Lung (tissue), 11 donors: ENCODE measurements at regions not wholly inside any gene's neighbourhood (a gene's known extent, or its start where the extent isn't known, plus 50 kb on each side); places are given as distances from the start of the nearest gene placed in this dataset.

ENCODE experiments used
- ATAC-seq: fragments of 200-7000 bp; cut with Tn5 transposase; one replicate; pipeline ENCODE4 v1.9.1; 2020; ENCODE audit warnings: moderate number of reproducible peaks; ENCODE audit not compliant: insufficient read depth, low FRiP score
- DNase-seq, 3 donors: peaks; one replicate each; pipeline ENCODE4 v3.0.0-alpha.2; 2013 to 2017
- H3K27ac ChIP-seq, 2 donors: one replicate each; pipeline ENCODE4 v1.5.1; 2013; ENCODE audit warnings: mild to moderate bottlenecking in 2 of 2, moderate library complexity in 2 of 2, control low read depth in 1 of 2, inconsistent platforms in 1 of 2, low read depth in 1 of 2, low read length in 1 of 2
- H3K27me3 ChIP-seq, 3 donors: one replicate each; pipeline ENCODE4 v1.5.1; 2013; ENCODE audit warnings: low read length in 2 of 3; ENCODE audit not compliant: control insufficient read depth in 3 of 3, insufficient read depth in 3 of 3
- H3K36me3 ChIP-seq, 4 donors: one replicate each; pipeline ENCODE4 v1.5.1; 2013; ENCODE audit warnings: low read length in 4 of 4, mild to moderate bottlenecking in 1 of 4, moderate library complexity in 1 of 4; ENCODE audit not compliant: control insufficient read depth in 4 of 4, insufficient read depth in 4 of 4
- H3K4me1 ChIP-seq, 5 donors: one replicate each; pipeline ENCODE4 v1.5.1; 2013; ENCODE audit warnings: low read length in 5 of 5, mild to moderate bottlenecking in 2 of 5, moderate library complexity in 1 of 5; ENCODE audit not compliant: control insufficient read depth in 5 of 5, insufficient read depth in 5 of 5
- H3K4me3 ChIP-seq: one replicate; pipeline ENCODE4 v1.5.1; 2013; ENCODE audit warnings: mild to moderate bottlenecking, control low read depth, moderate library complexity
- H3K9ac ChIP-seq, 2 donors: one replicate each; pipeline ENCODE4 v1.5.1; 2013; ENCODE audit warnings: low read length in 2 of 2, control low read depth in 1 of 2; ENCODE audit not compliant: insufficient read depth in 1 of 2
- H3K9me3 ChIP-seq, 4 donors: one replicate each; pipeline ENCODE4 v1.5.1; 2013; ENCODE audit warnings: low read length in 3 of 4, mild to moderate bottlenecking in 1 of 4, moderate library complexity in 1 of 4; ENCODE audit not compliant: control insufficient read depth in 4 of 4, insufficient read depth in 3 of 4
- CTCF ChIP-seq: IDR thresholded peaks from 2 replicates; pipeline ENCODE4 v1.5.1; 2012; ENCODE audit warnings: mild to moderate bottlenecking; ENCODE audit errors: control extremely low read depth, extremely low read depth
- WGBS, 2 donors: extraction: QIAGEN DNeasy Blood & Tissue Kit; methylation state at CpG; one replicate each; pipeline ENCODE4 v1.1.7; 2013; 5-methylcytosine and 5-hydroxymethylcytosine counted together
- donor health status: control.
- donor health status: control.
- donor health status: Bipolar disorder and iron deficiency.
- donor health status: healthy.
- donor health status: DM: yes; HTN: yes; CAD: no.

DNA sequence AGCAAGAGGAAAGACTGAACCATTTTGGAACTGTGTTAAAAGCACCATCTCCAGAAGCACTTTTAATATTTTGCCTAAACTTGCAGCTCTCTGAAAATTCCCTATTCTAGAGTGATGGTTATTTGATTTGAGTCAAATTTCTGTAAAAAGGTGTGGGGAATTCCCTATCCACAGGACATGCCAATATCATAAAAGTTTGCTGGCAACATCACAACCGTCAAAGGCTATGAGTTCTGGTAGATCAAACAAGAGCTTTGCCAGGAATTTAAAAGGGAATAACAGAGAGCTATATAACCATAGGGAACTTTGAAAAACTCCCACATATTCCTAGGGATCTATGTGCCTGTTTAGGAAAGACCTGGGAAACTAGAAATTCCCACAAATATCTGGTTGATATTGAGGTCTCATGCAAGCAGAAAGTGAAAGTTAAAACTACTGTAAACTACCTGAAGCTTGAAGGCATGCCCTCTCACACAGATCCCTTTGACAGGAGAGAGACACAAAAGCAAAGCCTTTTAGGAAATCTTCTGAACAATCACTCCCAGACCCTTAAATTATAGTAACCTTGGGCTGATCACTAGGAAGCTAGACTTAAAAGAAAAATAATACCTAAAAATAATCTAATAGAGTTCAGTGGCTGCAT lies 549.9 kb downstream of the ANXA1 start:
- WGBS, 2 donors, result 60 to 71% methylated on average over 1 of the region's 1 CpG
- no peak overlapping the region for H3K4me3 ChIP-seq
- H3K4me1 ChIP-seq, result no peaks in the 10 kb centered on the region
- no peak for TF ChIP-seq CTCF
- H3K9me3 ChIP-seq, result no peaks in the 10 kb centered on the region
- no peak overlapping the region for H3K27ac ChIP-seq
- no peak for DNase-seq
- no peaks in the 10 kb centered on the region for H3K36me3 ChIP-seq
- no peaks in the 10 kb centered on the region for H3K27me3 ChIP-seq
- ATAC-seq, result no peak
- H3K9ac ChIP-seq, result no peak overlapping the region

- ATAC-seq (no peak), DNase-seq (no peak)
- Histone ChIP-seq H3K9me3 (no peaks in the 10 kb centered on the region), H3K4me3 (no peak overlapping the region), H3K9ac (no peak overlapping the region), H3K36me3 (no peaks in the 10 kb centered on the region), H3K4me1 (no peaks in the 10 kb centered on the region), H3K27ac (no peak overlapping the region), H3K27me3 (no peaks in the 10 kb centered on the region)
- no peak for TF ChIP-seq CTCF
- 46 to 68% methylated on average over 1 of the region's 1 CpG for WGBS, 2 donors
These were observed 562.6 kb downstream of the ANXA1 start for GRCh38 chr9:73714294-73714693.

DNA sequence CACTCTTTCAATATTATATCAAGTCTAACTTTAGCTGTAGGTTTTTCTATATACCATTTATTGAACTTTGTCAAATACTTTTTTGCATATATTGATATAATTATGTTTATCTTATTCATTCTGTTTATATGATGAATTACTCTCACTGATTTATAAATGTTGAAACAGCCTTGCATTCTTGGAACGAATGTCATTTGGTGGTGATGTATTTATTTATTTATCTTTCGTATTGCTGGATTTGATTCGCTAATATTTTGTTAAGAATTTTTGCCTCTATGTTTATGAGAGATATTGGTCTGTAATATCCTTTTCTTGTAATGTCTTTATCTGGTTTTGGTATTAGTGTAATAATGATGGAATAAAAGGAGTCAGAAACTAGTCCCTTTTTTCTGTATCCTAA lies 563.9 kb downstream of the ANXA1 start:
- H3K27ac ChIP-seq, result no peak overlapping the region
- no peak overlapping the region for H3K9ac ChIP-seq
- no peaks in the 10 kb centered on the region for H3K4me1 ChIP-seq
- ATAC-seq, result no peak
- DNase-seq, result no peak
- TF ChIP-seq CTCF, result no peak
- H3K9me3 ChIP-seq, result no peaks in the 10 kb centered on the region
- no peaks in the 10 kb centered on the region for H3K27me3 ChIP-seq
- 86 to 95% methylated on average over 3 of the region's 3 CpGs for WGBS, 2 donors
- no peaks in the 10 kb centered on the region for H3K36me3 ChIP-seq
- H3K4me3 ChIP-seq, result no peak overlapping the region

DNA sequence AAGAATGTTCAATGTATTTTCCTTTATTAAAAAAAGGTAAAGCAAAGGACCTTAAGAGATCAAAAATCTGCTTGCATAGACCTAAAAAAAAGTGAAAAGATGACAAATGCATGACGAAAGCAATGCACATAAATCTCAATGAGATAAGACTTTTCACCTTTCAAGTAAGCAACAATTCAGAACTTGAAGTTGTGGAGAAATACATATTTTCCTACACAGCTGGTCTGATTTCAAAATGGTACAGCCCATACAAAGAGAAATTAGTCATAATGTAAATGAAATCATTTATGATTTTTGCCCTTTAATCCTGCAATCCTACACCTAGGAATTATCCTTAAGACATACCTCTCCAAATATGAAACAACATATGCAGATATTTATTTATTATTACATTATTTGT lies 568.0 kb downstream of the ANXA1 start:
- H3K4me1 ChIP-seq, result no peaks in the 10 kb centered on the region
- no peaks in the 10 kb centered on the region for H3K27me3 ChIP-seq
- no peaks in the 10 kb centered on the region for H3K36me3 ChIP-seq
- peaks cover 0 to 2% (median 1%) of the 10 kb centered on the region in 4 donors for H3K9me3 ChIP-seq
- H3K27ac ChIP-seq, result no peak overlapping the region
- no peak overlapping the region for H3K4me3 ChIP-seq
- no peak for ATAC-seq
- no peak for TF ChIP-seq CTCF
- H3K9ac ChIP-seq, result no peak overlapping the region
- 75 to 79% methylated on average over 1 of the region's 1 CpG for WGBS, 2 donors
- no peak for DNase-seq
